HEK293 (cell line): ENCODE measurements at regions not wholly inside any gene's neighbourhood (a gene's known extent, or its start where the extent isn't known, plus 50 kb on each side); places are given as distances from the start of the nearest gene placed in this dataset.

ENCODE experiments used
- ATF2 ChIP-seq: fragments of 450-650 bp; formaldehyde crosslinking; IDR thresholded peaks from 2 replicates; pipeline ENCODE4 v1.5.1; 2016; ENCODE audit warnings: missing biosample characterization, missing genetic modification characterization, low read depth
- BCL6B ChIP-seq: fragments of 450-650 bp; formaldehyde crosslinking; IDR thresholded peaks from 2 replicates; pipeline ENCODE4 v1.5.1; 2017; ENCODE audit warnings: missing biosample characterization, missing genetic modification characterization
- KLF16 ChIP-seq: fragments of 450-650 bp; formaldehyde crosslinking; IDR thresholded peaks from 2 replicates; pipeline ENCODE4 v1.5.1; 2017; ENCODE audit warnings: missing biosample characterization, missing genetic modification characterization
- YY1 ChIP-seq: fragments of 450-650 bp; formaldehyde crosslinking; IDR thresholded peaks from 2 replicates; pipeline ENCODE4 v1.5.1; 2018; ENCODE audit warnings: missing biosample characterization, missing genetic modification characterization
- ZBTB1 ChIP-seq: fragments of 450-650 bp; formaldehyde crosslinking; IDR thresholded peaks from 2 replicates; pipeline ENCODE4 v1.5.1; 2016; ENCODE audit warnings: missing biosample characterization, missing genetic modification characterization
- ZBTB17 ChIP-seq: fragments of 450-650 bp; formaldehyde crosslinking; IDR thresholded peaks from 2 replicates; pipeline ENCODE4 v1.5.1; 2016; ENCODE audit warnings: missing biosample characterization, missing genetic modification characterization
- ZNF112 ChIP-seq: fragments of 450-650 bp; formaldehyde crosslinking; IDR thresholded peaks from 2 replicates; pipeline ENCODE4 v1.5.0; 2017; ENCODE audit warnings: missing biosample characterization, missing genetic modification characterization
- ZNF121 ChIP-seq: fragments of 450-650 bp; formaldehyde crosslinking; IDR thresholded peaks from 2 replicates; pipeline ENCODE4 v1.5.1; 2016; ENCODE audit warnings: missing biosample characterization, missing genetic modification characterization
- ZNF138 ChIP-seq: fragments of 450-650 bp; formaldehyde crosslinking; IDR thresholded peaks from 2 replicates; pipeline ENCODE4 v1.5.1; 2016; ENCODE audit warnings: missing biosample characterization, missing genetic modification characterization, borderline replicate concordance
- ZNF184 ChIP-seq: fragments of 450-650 bp; IDR thresholded peaks from 2 replicates; pipeline ENCODE4 v1.5.1; 2018; ENCODE audit warnings: missing biosample characterization, mild to moderate bottlenecking, missing genetic modification characterization
- ZNF341 ChIP-seq: fragments of 450-650 bp; formaldehyde crosslinking; IDR thresholded peaks from 2 replicates; pipeline ENCODE4; 2016; ENCODE audit warnings: low read depth, missing biosample characterization, missing genetic modification characterization
- ZNF629 ChIP-seq: fragments of 450-650 bp; formaldehyde crosslinking; IDR thresholded peaks from 2 replicates; pipeline ENCODE4 v1.5.1; 2017; ENCODE audit warnings: missing biosample characterization, missing genetic modification characterization
- ZNF785 ChIP-seq: fragments of 450-650 bp; formaldehyde crosslinking; IDR thresholded peaks from 2 replicates; pipeline ENCODE4 v1.5.1; 2016; ENCODE audit warnings: missing biosample characterization, missing genetic modification characterization
- TF ChIP-seq, protein P1 (sequence below): fragments of 450-650 bp; formaldehyde crosslinking; IDR thresholded peaks from 2 replicates; pipeline ENCODE4 v1.5.1; 2016; ENCODE audit warnings: missing biosample characterization, missing genetic modification characterization

- no peak for TF ChIP-seq YY1 (tag by site-specific recombination)
- TF ChIP-seq, protein P1, sequence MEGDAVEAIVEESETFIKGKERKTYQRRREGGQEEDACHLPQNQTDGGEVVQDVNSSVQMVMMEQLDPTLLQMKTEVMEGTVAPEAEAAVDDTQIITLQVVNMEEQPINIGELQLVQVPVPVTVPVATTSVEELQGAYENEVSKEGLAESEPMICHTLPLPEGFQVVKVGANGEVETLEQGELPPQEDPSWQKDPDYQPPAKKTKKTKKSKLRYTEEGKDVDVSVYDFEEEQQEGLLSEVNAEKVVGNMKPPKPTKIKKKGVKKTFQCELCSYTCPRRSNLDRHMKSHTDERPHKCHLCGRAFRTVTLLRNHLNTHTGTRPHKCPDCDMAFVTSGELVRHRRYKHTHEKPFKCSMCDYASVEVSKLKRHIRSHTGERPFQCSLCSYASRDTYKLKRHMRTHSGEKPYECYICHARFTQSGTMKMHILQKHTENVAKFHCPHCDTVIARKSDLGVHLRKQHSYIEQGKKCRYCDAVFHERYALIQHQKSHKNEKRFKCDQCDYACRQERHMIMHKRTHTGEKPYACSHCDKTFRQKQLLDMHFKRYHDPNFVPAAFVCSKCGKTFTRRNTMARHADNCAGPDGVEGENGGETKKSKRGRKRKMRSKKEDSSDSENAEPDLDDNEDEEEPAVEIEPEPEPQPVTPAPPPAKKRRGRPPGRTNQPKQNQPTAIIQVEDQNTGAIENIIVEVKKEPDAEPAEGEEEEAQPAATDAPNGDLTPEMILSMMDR (tag by site-specific recombination), result no peak
- TF ChIP-seq ZNF785 (tag by site-specific recombination), result no peak
- no peak for TF ChIP-seq KLF16 (tag by site-specific recombination)
- no peak for TF ChIP-seq BCL6B
- no peak for TF ChIP-seq ZBTB17 (tag by site-specific recombination)
- no peak for TF ChIP-seq ZNF341 (tag by site-specific recombination)
- TF ChIP-seq ZNF138 (tag by site-specific recombination), result no peak
- no peak for TF ChIP-seq ZNF184 (tag by site-specific recombination)
- no peak for TF ChIP-seq ZBTB1 (tag by site-specific recombination)
- TF ChIP-seq ZNF121, result no peak
- TF ChIP-seq ZNF112 (tag by site-specific recombination), result no peak
- TF ChIP-seq ATF2 (tag by site-specific recombination), result no peak
- TF ChIP-seq ZNF629 (tag by site-specific recombination), result no peak
Observed at GRCh38 chr11:119493712-119494111, 70.7 kb upstream of the THY1 start.
